ENCODE measurements at regions not wholly inside any gene's neighbourhood (a gene's known extent, or its start where the extent isn't known, plus 50 kb on each side); places are given as distances from the start of the nearest gene placed in this dataset.

- Histone ChIP-seq H2BK120ac (ENCODE audit: low read depth, low read length, poor library complexity, severe bottlenecking) (no peak overlapping the region), H3K4me2 (ENCODE audit: insufficient read depth, insufficient read length, low read length) (no peak overlapping the region), H4K20me1 (ENCODE audit: control insufficient read depth, insufficient read depth, insufficient read length) (no peaks in the 10 kb centered on the region), H4K5ac (ENCODE audit: insufficient read length, low read depth, low read length) (no peak overlapping the region), H3K9me3 (ENCODE audit: control insufficient read depth, low read depth, low read length) (no peaks in the 10 kb centered on the region), H3K4me1 (ENCODE audit: insufficient read depth, low read length) (no peaks in the 10 kb centered on the region), H4K91ac (ENCODE audit: insufficient read length, low read depth, low read length) (no peak overlapping the region), H4K8ac (replicated peaks; ENCODE audit: insufficient read length, low read depth, low read length) (no peak overlapping the region), H2AK5ac (ENCODE audit: insufficient read length, low read length) (no peak overlapping the region), H2AFZ (ENCODE audit: low read length) (no peak overlapping the region), H2BK15ac (ENCODE audit: low read depth, low read length) (no peak overlapping the region), H3K79me1 (ENCODE audit: insufficient read depth, low read depth, low read length, poor library complexity, severe bottlenecking) (no peaks in the 10 kb centered on the region), H3K27ac (ENCODE audit: insufficient read length, low read depth, low read length) (no peak overlapping the region), H3K9ac (ENCODE audit: extremely low read depth, insufficient read length, low read length) (no peak overlapping the region), H3K56ac (ENCODE audit: insufficient read length, low read depth, low read length) (no peak overlapping the region), H2BK12ac (ENCODE audit: insufficient read length, low read depth, low read length) (no peak overlapping the region), H3K18ac (ENCODE audit: insufficient read length, low read depth, low read length) (no peak overlapping the region), H3K27me3 (ENCODE audit: insufficient read depth, low read length) (no peaks in the 10 kb centered on the region), H3T11ph (ENCODE audit: low read length) (no peak overlapping the region), H3K79me2 (ENCODE audit: insufficient read depth, low read length) (no peaks in the 10 kb centered on the region), H3K4ac (ENCODE audit: low read depth, low read length) (no peak overlapping the region), H3K23ac (ENCODE audit: insufficient read length, low read depth, low read length) (no peak overlapping the region), H3K23me2 (ENCODE audit: insufficient read length, low read depth, low read length, poor library complexity, severe bottlenecking) (no peaks in the 10 kb centered on the region), H3K14ac (ENCODE audit: insufficient read depth, low read length) (no peak overlapping the region), H2BK5ac (ENCODE audit: insufficient read length, low read length) (no peak overlapping the region), H2BK20ac (ENCODE audit: low read depth, low read length, poor library complexity, severe bottlenecking) (no peak overlapping the region)
- Mint-ChIP-seq H3K4me3 (no peak overlapping the region), H3K27me3 (ENCODE audit: low read depth) (no peaks in the 10 kb centered on the region), H3K36me3 (ENCODE audit: insufficient read depth in 1 of 3, low read depth in 3 of 3) (no peaks in the 10 kb centered on the region), H3K27ac (no peak overlapping the region), H3K9me3 (no peaks in the 10 kb centered on the region; a peak in 1 of 5 replicates), H3K4me1 (peaks cover 0 to 3% of the 10 kb centered on the region in 2 experiments; a peak in 1 of 4 replicates)
- TF ChIP-seq CTCF (conservative IDR thresholded peaks at IDR 0.05): no peak
- no peak for DNase-seq
- WGBS (ENCODE audit: extremely low coverage, insufficient read length, low lambda C conversion rate): no CpG with 5 or more reads among the region's 1 CpG
Observed at GRCh38 chr20:54843431-54843830, 368.0 kb downstream of the DOK5 start.

Measured in H9 (cell line).